Erythroblast (primary cell): ENCODE measurements at regions not wholly inside any gene's neighbourhood (a gene's known extent, or its start where the extent isn't known, plus 50 kb on each side); places are given as distances from the start of the nearest gene placed in this dataset.

Experiments used
- GATA1 ChIP-seq: IDR thresholded peaks from 2 replicates; pipeline ENCODE4 v1.6.1; 2011; ENCODE audit warnings: low read depth, mild to moderate bottlenecking, control low read depth, low read length, moderate library complexity
- POLR2A ChIP-seq: IDR thresholded peaks from 2 replicates; pipeline ENCODE4 v1.6.1; 2011; ENCODE audit warnings: mild to moderate bottlenecking, low read length

GRCh38 chr1:244955661-244956060, 91.3 kb upstream of the HNRNPU start:
- TF ChIP-seq POLR2A (no peak), GATA1 (no peak)
